Pancreas (tissue), 10 donors: ENCODE measurements at regions not wholly inside any gene's neighbourhood (a gene's known extent, or its start where the extent isn't known, plus 50 kb on each side); places are given as distances from the start of the nearest gene placed in this dataset.

Experiments used
- ATAC-seq, 4 donors: fragments of 200-7000 bp; cut with Tn5 transposase; one replicate each; pipeline versions ENCODE4 v1.8.0 to v1.9.1; 2020; ENCODE audit warnings: mild to moderate bottlenecking in 4 of 4, moderate library complexity in 4 of 4
- DNase-seq, 6 donors: peaks; one replicate each; pipeline ENCODE4 v3.0.0-alpha.2; 2020
- FAIRE-seq: peaks from 2 replicates; lab custom pipeline; 2012; peaks lifted over from hg19 to GRCh38; lab: Jason Lieb, UNC
- H3K27ac ChIP-seq, 4 donors: fragments of 200-600 bp; sonication (generic); 1 replicate in 3 of 4; 2 replicates in 1 of 4; pipeline versions ENCODE4 v1.5.0 to v1.8.0; 2020
- H3K27me3 ChIP-seq, 4 donors: fragments of 200-600 bp; one replicate each; pipeline ENCODE4 v1.8.0; 2021
- H3K36me3 ChIP-seq, 3 donors: fragments of 200-600 bp; sonication (generic) in 1 of 3; one replicate each; pipeline versions ENCODE4 v1.5.0 to v1.8.0; 2020 to 2021
- H3K4me1 ChIP-seq, 3 donors: fragments of 200-600 bp; one replicate each; pipeline ENCODE4 v1.8.0; 2021
- H3K4me3 ChIP-seq, 4 donors: fragments of 200-600 bp; sonication (generic) in 2 of 4; one replicate each; pipeline versions ENCODE4 v1.5.0 to v1.8.0; 2020 to 2021
- H3K9me3 ChIP-seq, 4 donors: fragments of 200-600 bp; one replicate each; pipeline ENCODE4 v1.8.0; 2021
- CTCF ChIP-seq, 4 donors: fragments of 200-600 bp; sonication (generic) in 3 of 4; IDR thresholded peaks; one replicate each; pipeline versions ENCODE4 v1.5.0 to v1.8.0; 2021; ENCODE audit warnings: antibody characterized with exemption in 4 of 4
- WGBS, 2 donors: extraction: QIAGEN DNeasy Blood & Tissue Kit; methylation state at CpG; one replicate each; pipeline ENCODE4 v1.1.7; 2013; 5-methylcytosine and 5-hydroxymethylcytosine counted together
- intact Hi-C, 3 donors: fragments of 100-400 bp; cut with DNase I; formaldehyde crosslinking; loops; one replicate each; pipeline versions ENCODE4 v1.11.1 to v1.14.2; 2022
- donor health status: healthy with polysubstance abuse.
- donor health status: DM: no; HTN: no; CAD: no; lungs with moderate emphysema.
- donor health status: DM: no; HTN: no; CAD: no.
- donor health status: control.
- donor health status: control.
- donor health status: Bipolar disorder and iron deficiency.
- donor health status: DM: yes; HTN: yes; CAD: no.
- donor health status: DM: no; HTN: no; CAD: no.
- donor health status: DM: no; HTN: no; CAD: no.
- donor health status: DM: yes; HTN: yes; CAD: no.

- H3K27me3 ChIP-seq, result no peaks in the 10 kb centered on the region
- TF ChIP-seq CTCF (IDR thresholded peaks at IDR 0.05), result no peak
- DNase-seq (no peak), ATAC-seq (peak in 2 of 4 donors; percentile 40 to 56), FAIRE-seq (no peak)
- no peak overlapping the region for H3K27ac ChIP-seq
- peaks cover 0 to 11% (median 0%) of the 10 kb centered on the region in 3 donors for H3K4me1 ChIP-seq
- H3K9me3 ChIP-seq, result no peaks in the 10 kb centered on the region
- intact Hi-C loops, result loop anchor here in 1 of 3 donors (10.0 kb wide), 1 partner anchor 123 kb away; no protein-coding TSS in a partner anchor
- no peaks in the 10 kb centered on the region for H3K36me3 ChIP-seq
- no peak overlapping the region for H3K4me3 ChIP-seq
Observed at GRCh38 chr6:56758120-56758519, 115.4 kb upstream of the DST start.

GRCh38 chr6:56757588-56757984 is 114.9 kb upstream of the DST start:
- ATAC-seq, result peak; percentile 66 to 94 (median 86)
- DNase-seq, result peak in 2 of 6 donors; percentile 30 to 52
- no peak overlapping the region for H3K27ac ChIP-seq
- H3K9me3 ChIP-seq, result no peaks in the 10 kb centered on the region
- intact Hi-C loops, result loop anchor here in 1 of 3 donors (10.0 kb wide), 1 partner anchor 123 kb away; no protein-coding TSS in a partner anchor
- peak in 2 of 4 donors; percentile 10 to 11 for TF ChIP-seq CTCF (IDR thresholded peaks at IDR 0.05)
- FAIRE-seq, result no peak
- WGBS, 2 donors, result 41 to 53% methylated on average over 1 of the region's 1 CpG
- H3K4me1 ChIP-seq, result peaks cover 0 to 11% (median 0%) of the 10 kb centered on the region in 3 donors
- no peaks in the 10 kb centered on the region for H3K27me3 ChIP-seq
- H3K36me3 ChIP-seq, result no peaks in the 10 kb centered on the region
- no peak overlapping the region for H3K4me3 ChIP-seq

GRCh38 chr6:56756791-56757587 is 114.3 kb upstream of the DST start:
- WGBS, 2 donors, result 41 to 50% methylated on average over 1 of the region's 1 CpG
- peaks cover 0 to 11% (median 0%) of the 10 kb centered on the region in 3 donors for H3K4me1 ChIP-seq
- DNase-seq (no peak), ATAC-seq (no peak), FAIRE-seq (no peak)
- no peaks in the 10 kb centered on the region for H3K36me3 ChIP-seq
- H3K4me3 ChIP-seq, result no peak overlapping the region
- no peak for TF ChIP-seq CTCF (IDR thresholded peaks at IDR 0.05)
- H3K9me3 ChIP-seq, result no peaks in the 10 kb centered on the region
- intact Hi-C loops, result loop anchor here in 1 of 3 donors (10.0 kb wide), 1 partner anchor 122 kb away; no protein-coding TSS in a partner anchor
- no peaks in the 10 kb centered on the region for H3K27me3 ChIP-seq
- H3K27ac ChIP-seq, result no peak overlapping the region

GRCh38 chr6:56756219-56756789 is 113.6 kb upstream of the DST start:
- ATAC-seq, result peak in 1 of 4 donors; percentile 10
- FAIRE-seq, result no peak
- DNase-seq, result no peak
- no peaks in the 10 kb centered on the region for H3K27me3 ChIP-seq
- 60 to 70% methylated on average over 4 of the region's 4 CpGs for WGBS, 2 donors
- H3K4me1 ChIP-seq, result peaks cover 0 to 11% (median 0%) of the 10 kb centered on the region in 3 donors
- no peak for TF ChIP-seq CTCF (IDR thresholded peaks at IDR 0.05)
- no peak overlapping the region for H3K27ac ChIP-seq
- H3K4me3 ChIP-seq, result no peak overlapping the region
- H3K9me3 ChIP-seq, result no peaks in the 10 kb centered on the region
- intact Hi-C loops, result loop anchor here in 1 of 3 donors (10.0 kb wide), 1 partner anchor 122 kb away; no protein-coding TSS in a partner anchor
- H3K36me3 ChIP-seq, result no peaks in the 10 kb centered on the region
